ENCODE measurements at regions not wholly inside any gene's neighbourhood (a gene's known extent, or its start where the extent isn't known, plus 50 kb on each side); places are given as distances from the start of the nearest gene placed in this dataset.

DNA sequence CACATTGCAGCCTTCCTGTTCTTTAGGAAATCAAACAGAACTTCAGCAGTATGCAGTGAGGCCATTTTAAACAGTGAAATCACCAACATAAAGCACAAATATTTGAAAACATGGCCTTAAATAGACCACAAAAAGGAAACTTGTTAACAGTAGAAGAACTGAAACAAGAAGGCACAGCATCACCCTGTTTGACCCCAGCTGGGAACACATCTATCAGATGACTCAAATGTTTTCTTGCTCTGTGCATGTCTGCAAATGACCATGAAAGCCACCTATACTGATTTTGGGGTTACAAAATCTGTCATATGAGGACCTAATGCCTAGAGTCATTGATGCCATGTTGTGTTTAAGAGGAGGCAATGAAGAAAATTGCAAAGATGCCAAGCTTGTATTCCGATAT lies 123.8 kb upstream of the ADGRF1 start (continued):
- no peak for TF ChIP-seq SP4 (IDR thresholded peaks at IDR 0.05; ENCODE audit: low read length)
- TF ChIP-seq CREB1 (IDR thresholded peaks at IDR 0.05): no peak
- TF ChIP-seq CBX5 (IDR thresholded peaks at IDR 0.05; ENCODE audit: low read depth, low read length): no peak
- TF ChIP-seq GABPA (IDR thresholded peaks at IDR 0.05; ENCODE audit: borderline replicate concordance, insufficient read depth, low read length): no peak
- TF ChIP-seq CTBP2 (IDR thresholded peaks at IDR 0.05; ENCODE audit: borderline replicate concordance, insufficient read depth, insufficient read length, low read length): no peak
- no peak for TF ChIP-seq ZNF274 (IDR thresholded peaks at IDR 0.05; ENCODE audit: borderline replicate concordance, extremely low read depth, low read length)
- no peak for TF ChIP-seq TEAD4 (IDR thresholded peaks at IDR 0.05; ENCODE audit: low read depth, low read length)
- TF ChIP-seq MAFK (IDR thresholded peaks at IDR 0.05; ENCODE audit: low read depth, low read length): no peak
- no peak for TF ChIP-seq USF2 (IDR thresholded peaks at IDR 0.05; ENCODE audit: low read length)
- TF ChIP-seq TBP (IDR thresholded peaks at IDR 0.05; ENCODE audit: low read depth, low read length): no peak
- no peak for TF ChIP-seq RNF2 (IDR thresholded peaks at IDR 0.05; ENCODE audit: borderline replicate concordance, low read depth, low read length, missing control alignments, poor library complexity, severe bottlenecking)
- no peak for TF ChIP-seq SIN3A (conservative IDR thresholded peaks at IDR 0.05 in 1 of 2, IDR thresholded peaks at IDR 0.05 in 1 of 2; ENCODE audit: low read depth in 1 of 2, low read length in 2 of 2)
- no peak for TF ChIP-seq RXRA (IDR thresholded peaks at IDR 0.05; ENCODE audit: insufficient read depth, low read depth, low read length)
- TF ChIP-seq, protein P1, sequence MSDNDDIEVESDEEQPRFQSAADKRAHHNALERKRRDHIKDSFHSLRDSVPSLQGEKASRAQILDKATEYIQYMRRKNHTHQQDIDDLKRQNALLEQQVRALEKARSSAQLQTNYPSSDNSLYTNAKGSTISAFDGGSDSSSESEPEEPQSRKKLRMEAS (IDR thresholded peaks at IDR 0.05): no peak
